K562 (cell line): ENCODE measurements at regions not wholly inside any gene's neighbourhood (a gene's known extent, or its start where the extent isn't known, plus 50 kb on each side); places are given as distances from the start of the nearest gene placed in this dataset.

Source experiments
- ATAC-seq: fragments of 200-7000 bp; cut with Tn5 transposase; 3 replicates; pipeline ENCODE4 v1.9.1; 2020; ENCODE audit warnings: moderate library complexity
- BruUV-seq: library from RNA; stranded (reverse); fragments of 400-500 nt; replicated peaks from 2 replicates; lab custom pipeline; 2021; lab: Mats Ljungman, UMichigan
- CTCF ChIA-PET: fragments of 300-600 bp; formaldehyde crosslinking; extraction: SDS; loops from one replicate; lab custom pipeline; 2021; ENCODE audit warnings: low intra/inter-chr PET ratio; lab: Yijun Ruan, JAX
- POLR2A ChIA-PET: fragments of 300-600, 350-650 bp; sonication (Branson Sonifier 250); formaldehyde crosslinking; extraction: SDS; loops from one replicate; lab custom pipeline; 2021; ENCODE audit warnings: antibody characterized with exemption, inconsistent platforms; lab: Yijun Ruan, JAX
- DNase-seq, 4 experiments: peaks; one replicate each; pipeline versions ENCODE4 v3.0.0 to v3.0.0-alpha.2; 2011 to 2018; ENCODE audit warnings: low spot score in 3 of 4, mixed read lengths in 3 of 4; ENCODE audit errors: extremely low read depth in 1 of 4
- FAIRE-seq: peaks from 2 replicates; lab custom pipeline; 2011; peaks lifted over from hg19 to GRCh38; lab: Jason Lieb, UNC
- H2AFZ ChIP-seq: 2 replicates; pipeline ENCODE4 v1.6.0; 2011; ENCODE audit warnings: low read depth, low read length, control low read depth, inconsistent platforms
- H3K27ac ChIP-seq: fragments of 200-600 bp; 3 replicates; pipeline ENCODE4 v1.8.0; 2011; ENCODE audit warnings: low read depth, mild to moderate bottlenecking, control low read depth, inconsistent platforms, low read length, moderate library complexity, mixed read lengths; ENCODE audit errors: extremely low read depth
- H3K27me3 ChIP-seq, 2 experiments: fragments of 300-600 bp in 1 of 2; 2 replicates in 1 of 2; 3 replicates in 1 of 2; pipeline versions ENCODE4 v1.6.0 to v1.8.0; 2011; ENCODE audit warnings: inconsistent platforms in 2 of 2, low read length in 2 of 2, mild to moderate bottlenecking in 1 of 2, mixed read lengths in 1 of 2, moderate library complexity in 1 of 2; ENCODE audit not compliant: control insufficient read depth in 2 of 2, insufficient read depth in 2 of 2
- H3K36me3 ChIP-seq: fragments of 300-600 bp; 3 replicates; pipeline ENCODE4 v1.8.0; 2011; ENCODE audit warnings: mild to moderate bottlenecking, low read length, inconsistent platforms; ENCODE audit not compliant: control insufficient read depth, insufficient read depth
- H3K4me1 ChIP-seq, 2 experiments: fragments of 200-600 bp in 1 of 2; replicated peaks in 1 of 2; 2 replicates in 1 of 2; 3 replicates in 1 of 2; pipeline versions ENCODE4 v1.5.1 to v1.8.0; 2011; ENCODE audit warnings: inconsistent platforms in 2 of 2, low read length in 2 of 2, mild to moderate bottlenecking in 1 of 2, mixed read lengths in 1 of 2, moderate library complexity in 1 of 2; ENCODE audit not compliant: control insufficient read depth in 2 of 2, insufficient read depth in 2 of 2
- H3K4me2 ChIP-seq: 2 replicates; pipeline ENCODE4 v1.6.1; 2011; ENCODE audit warnings: low read length, control low read depth, inconsistent platforms, mixed read lengths; ENCODE audit not compliant: insufficient read depth
- H3K4me3 ChIP-seq: fragments of 200-600 bp; sonication (generic), shearing (Covaris generic); 2 replicates; pipeline ENCODE4 v1.5.1; 2016; ENCODE audit warnings: control low read depth, inconsistent platforms
- H3K79me2 ChIP-seq: fragments of 200-600 bp; 3 replicates; pipeline ENCODE4 v1.8.0; 2011; ENCODE audit warnings: low read length, inconsistent platforms; ENCODE audit not compliant: control insufficient read depth, insufficient read depth
- H3K9ac ChIP-seq, 2 experiments: 2 replicates each; pipeline versions ENCODE4 v1.6.0 to v1.6.1; 2011; ENCODE audit warnings: low read depth in 2 of 2, low read length in 2 of 2, control low read depth in 1 of 2, inconsistent platforms in 1 of 2, mild to moderate bottlenecking in 1 of 2, mixed read lengths in 1 of 2; ENCODE audit not compliant: insufficient read depth in 1 of 2
- H3K9me1 ChIP-seq: one replicate; pipeline ENCODE4 v1.6.0; 2011; ENCODE audit warnings: inconsistent platforms, mild to moderate bottlenecking, low read length, moderate library complexity; ENCODE audit not compliant: control insufficient read depth, insufficient read depth
- H3K9me3 ChIP-seq: replicated peaks from 2 replicates; pipeline ENCODE4 v1.5.1; 2011; ENCODE audit warnings: low read depth, low read length, inconsistent platforms; ENCODE audit not compliant: control insufficient read depth, insufficient read depth
- H4K20me1 ChIP-seq: replicated peaks from 2 replicates; pipeline ENCODE4 v1.6.1; 2011; ENCODE audit warnings: low read length, inconsistent platforms, mixed read lengths; ENCODE audit not compliant: control insufficient read depth, insufficient read depth
- CBX1 ChIP-seq: sonication (generic); IDR thresholded peaks from 2 replicates; pipeline ENCODE4 v1.6.1; 2016; ENCODE audit warnings: antibody characterized with exemption, low read depth, mild to moderate bottlenecking
- DLX4 ChIP-seq: fragments of 250-450 bp; sonication (Bioruptor Pico); IDR thresholded peaks from 2 replicates; pipeline ENCODE4 v1.6.1; 2021; ENCODE audit warnings: mild to moderate bottlenecking
- HINFP ChIP-seq: fragments of 450-650 bp; conservative IDR thresholded peaks from 2 replicates; pipeline ENCODE4 v1.6.1; 2016; ENCODE audit warnings: missing genetic modification characterization, low read depth, mild to moderate bottlenecking, control low read depth, missing compliant biosample characterization
- HIVEP1 ChIP-seq: fragments of 250-450 bp; sonication (Bioruptor Pico); IDR thresholded peaks from 2 replicates; pipeline ENCODE4 v1.4.0; 2020; ENCODE audit warnings: mild to moderate bottlenecking
- NCOA4 ChIP-seq: fragments of 450-650 bp; IDR thresholded peaks from 2 replicates; pipeline ENCODE4 v1.6.1; 2018; ENCODE audit warnings: mild to moderate bottlenecking; ENCODE audit not compliant: partially characterized antibody
- NFRKB ChIP-seq: fragments of 450-650 bp; IDR thresholded peaks from 2 replicates; pipeline ENCODE4 v1.6.1; 2016; ENCODE audit warnings: low read depth
- NFXL1 ChIP-seq: fragments of 450-650 bp; formaldehyde crosslinking; IDR thresholded peaks from 2 replicates; pipeline ENCODE4 v1.4.0; 2021; ENCODE audit warnings: mild to moderate bottlenecking
- PHF8 ChIP-seq: fragments of 200-600 bp; sonication (generic); IDR thresholded peaks from 2 replicates; pipeline ENCODE4 v1.6.1; 2012; ENCODE audit warnings: mixed run types, mild to moderate bottlenecking, inconsistent platforms, low read length, moderate library complexity, borderline replicate concordance
- PURB ChIP-seq: sonication (generic); formaldehyde crosslinking; IDR thresholded peaks from 2 replicates; pipeline ENCODE4 v1.9.0; 2021; ENCODE audit warnings: low read depth, mild to moderate bottlenecking, missing genetic modification reagents
- RBM14 ChIP-seq: fragments of 200-400 bp; formaldehyde crosslinking; IDR thresholded peaks from 2 replicates; pipeline ENCODE4 v1.6.1; 2018; ENCODE audit warnings: low read depth, mild to moderate bottlenecking, low read length, moderate library complexity, borderline replicate concordance; ENCODE audit not compliant: insufficient read depth
- RREB1 ChIP-seq: fragments of 250-450 bp; sonication (Bioruptor Pico); IDR thresholded peaks from 2 replicates; pipeline ENCODE4 v1.4.0; 2020
- SRSF9 ChIP-seq: fragments of 200-400 bp; formaldehyde crosslinking; IDR thresholded peaks from 2 replicates; pipeline ENCODE4 v1.6.1; 2017; ENCODE audit warnings: low read depth, low read length, borderline replicate concordance
- STAG1 ChIP-seq: sonication (generic); formaldehyde crosslinking; IDR thresholded peaks from 2 replicates; pipeline ENCODE4 v1.5.0; 2020; ENCODE audit warnings: missing genetic modification reagents, borderline replicate concordance
- ZNF780A ChIP-seq: fragments of 250-450 bp; sonication (Bioruptor Pico); IDR thresholded peaks from 2 replicates; pipeline ENCODE4 v1.5.0; 2021; ENCODE audit warnings: mild to moderate bottlenecking
- WGBS: fragments of 100-300 bp; shearing (Covaris generic); methylation state at CpG from one replicate; pipeline ENCODE4 v1.1.6; 2016; ENCODE audit warnings: low coverage, mixed read lengths; ENCODE audit not compliant: insufficient coverage; ENCODE audit errors: missing lambda C conversion rate; 5-methylcytosine and 5-hydroxymethylcytosine counted together
- in situ Hi-C: fragments of 300-500 bp; cut with MboI; formaldehyde crosslinking; loops from 4 replicates; pipeline ENCODE4 v1.15.0; 2018; ENCODE audit warnings: inconsistent platforms, mixed read lengths
- intact Hi-C: fragments of 100-400 bp; cut with micrococcal nuclease; formaldehyde crosslinking; loops from 2 replicates; pipeline ENCODE4 v1.14.2; 2022
- TF ChIP-seq, protein P1 (sequence below): fragments of 450-650 bp; IDR thresholded peaks from one replicate; pipeline ENCODE4 v1.6.1; 2018; ENCODE audit warnings: mild to moderate bottlenecking, moderate library complexity; ENCODE audit not compliant: partially characterized antibody

DNA sequence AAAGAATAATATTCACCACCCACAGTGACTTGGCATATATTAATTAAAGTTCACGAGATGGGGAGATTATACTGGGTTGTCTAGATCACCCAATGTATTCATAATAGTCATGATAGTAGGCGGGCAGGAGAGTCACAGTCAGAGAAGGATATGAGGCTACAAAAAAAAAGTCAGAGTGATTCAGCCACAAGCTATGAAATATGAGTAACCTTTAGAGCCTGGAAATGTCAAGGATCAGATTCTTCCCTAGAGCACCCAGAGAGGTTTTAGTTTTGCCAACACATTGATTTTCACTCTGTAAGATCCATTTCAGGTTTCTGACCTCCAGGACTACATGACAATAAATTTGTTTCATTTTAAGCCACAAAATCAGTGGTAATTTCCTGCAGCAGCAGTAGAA lies 501.9 kb downstream of the GABRG1 start:
- Histone ChIP-seq H3K9me3 (no peaks in the 10 kb centered on the region), H3K27ac (no peak overlapping the region), H3K27me3 (no peaks in the 10 kb centered on the region), H4K20me1 (no peaks in the 10 kb centered on the region), H3K4me3 (no peak overlapping the region), H3K4me1 (no peaks in the 10 kb centered on the region), H3K4me2 (no peak overlapping the region), H3K79me2 (no peaks in the 10 kb centered on the region), H3K36me3 (no peaks in the 10 kb centered on the region), H3K9me1 (no peaks in the 10 kb centered on the region), H2AFZ (no peak overlapping the region), H3K9ac (no peak overlapping the region)
- ATAC-seq (no peak), FAIRE-seq (no peak), DNase-seq (no peak)
- POLR2A ChIA-PET, result no interaction called here
- in situ Hi-C loops (no loop called here), intact Hi-C loops (no loop called here)
- no TSS peak for BruUV-seq
- CTCF ChIA-PET, result no interaction called here
- WGBS, result 0% methylated on average over 2 of the region's 2 CpGs
- TF ChIP-seq NCOA4 (no peak), PURB (CRISPR knock-in tag) (no peak), CBX1 (no peak), RREB1 (CRISPR knock-in tag) (no peak), HINFP (tag) (no peak), SRSF9 (no peak), HIVEP1 (CRISPR knock-in tag) (no peak), STAG1 (no peak), RBM14 (no peak), PHF8 (no peak), DLX4 (no peak), NFXL1 (CRISPR knock-in tag) (no peak), NFRKB (no peak), ZNF780A (CRISPR knock-in tag) (no peak)
- TF ChIP-seq, protein P1, sequence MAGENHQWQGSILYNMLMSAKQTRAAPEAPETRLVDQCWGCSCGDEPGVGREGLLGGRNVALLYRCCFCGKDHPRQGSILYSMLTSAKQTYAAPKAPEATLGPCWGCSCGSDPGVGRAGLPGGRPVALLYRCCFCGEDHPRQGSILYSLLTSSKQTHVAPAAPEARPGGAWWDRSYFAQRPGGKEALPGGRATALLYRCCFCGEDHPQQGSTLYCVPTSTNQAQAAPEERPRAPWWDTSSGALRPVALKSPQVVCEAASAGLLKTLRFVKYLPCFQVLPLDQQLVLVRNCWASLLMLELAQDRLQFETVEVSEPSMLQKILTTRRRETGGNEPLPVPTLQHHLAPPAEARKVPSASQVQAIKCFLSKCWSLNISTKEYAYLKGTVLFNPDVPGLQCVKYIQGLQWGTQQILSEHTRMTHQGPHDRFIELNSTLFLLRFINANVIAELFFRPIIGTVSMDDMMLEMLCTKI, result no peak
